ENCODE measurements at regions not wholly inside any gene's neighbourhood (a gene's known extent, or its start where the extent isn't known, plus 50 kb on each side); places are given as distances from the start of the nearest gene placed in this dataset.

GRCh38 chr11:56932572-56933220 lies 56.0 kb upstream of the OR5AK2 start:
- no peak for DNase-seq (ENCODE audit: low read depth in 3 of 3)

DNA sequence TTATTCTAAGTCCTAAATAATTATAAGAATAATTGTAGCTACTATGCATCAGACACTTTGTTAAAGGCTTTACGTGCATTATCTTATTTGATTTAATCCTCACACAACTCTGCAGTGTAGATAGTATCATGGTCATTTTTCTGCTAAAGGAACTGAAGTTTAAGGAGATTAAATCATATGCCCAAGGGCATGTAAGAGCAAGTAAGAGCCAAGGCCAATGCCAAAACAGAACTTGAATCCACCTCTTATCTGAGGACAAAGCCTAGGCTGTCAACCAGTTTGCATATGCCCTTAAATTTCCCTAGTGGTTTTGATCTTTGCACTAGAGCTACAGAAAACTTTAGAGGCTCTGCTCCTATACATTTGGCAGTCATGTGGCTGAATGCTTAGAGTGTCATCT lies 65.6 kb upstream of the OR5AK2 start:
- no peak for DNase-seq (ENCODE audit: low read depth in 3 of 3)

DNA sequence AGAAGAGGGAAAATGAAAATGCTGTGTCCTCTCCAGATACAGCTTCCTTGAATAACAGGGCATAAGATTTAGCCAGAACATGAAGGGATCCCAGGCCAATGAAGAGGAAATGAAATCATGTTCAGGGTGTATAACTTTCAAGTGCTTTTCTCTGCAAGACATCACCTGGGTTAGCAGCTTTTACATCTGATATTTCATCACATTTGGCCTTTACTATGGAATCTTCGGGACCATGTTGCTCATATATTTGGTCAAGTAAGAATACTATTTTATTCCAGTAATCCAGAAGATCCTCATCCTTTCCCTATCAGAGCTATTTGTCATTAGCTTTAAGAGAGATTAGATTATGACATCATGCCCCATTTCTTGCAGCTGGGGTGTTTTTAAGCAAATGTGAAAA lies 66.3 kb upstream of the OR5AK2 start:
- no peak for DNase-seq (ENCODE audit: low read depth in 3 of 3)

DNA sequence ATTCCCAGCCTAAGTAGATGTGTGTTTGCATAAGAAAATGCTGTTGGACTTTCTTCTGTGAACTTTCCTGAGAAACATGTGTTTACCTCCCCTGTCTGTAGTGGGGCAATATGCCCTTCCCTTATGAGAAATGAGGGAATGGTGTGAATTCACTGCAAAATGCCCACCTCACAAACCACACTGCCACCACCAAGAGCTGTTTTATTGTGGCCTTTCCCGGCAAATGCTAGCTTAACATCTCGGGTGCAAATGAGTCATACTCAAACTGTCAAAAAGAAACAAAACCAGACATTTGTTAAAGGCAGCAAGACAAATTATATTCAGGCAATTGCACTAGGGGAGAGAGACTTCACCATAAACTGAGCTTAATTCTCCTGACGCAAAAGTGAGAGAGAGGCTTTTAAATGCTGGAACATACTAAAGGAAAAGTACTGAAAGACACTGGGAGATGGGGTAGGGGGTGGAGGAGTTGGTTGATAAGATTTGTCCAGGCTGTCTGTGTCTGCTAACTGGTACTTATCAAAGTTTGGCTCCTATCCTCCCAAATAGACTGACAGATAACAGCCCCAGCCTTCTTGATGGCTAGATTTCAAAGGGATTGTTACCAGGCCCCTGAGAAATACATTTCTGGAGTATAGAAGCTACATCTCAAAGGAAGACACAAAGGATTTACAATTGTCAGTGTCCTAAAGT lies 70.9 kb upstream of the OR5AK2 start:
- no peak for DNase-seq (ENCODE audit: low read depth in 3 of 3)

- no peak for DNase-seq (ENCODE audit: low read depth in 3 of 3)
Observed at GRCh38 chr11:56916587-56916986, 72.1 kb upstream of the OR5AK2 start.

DNA sequence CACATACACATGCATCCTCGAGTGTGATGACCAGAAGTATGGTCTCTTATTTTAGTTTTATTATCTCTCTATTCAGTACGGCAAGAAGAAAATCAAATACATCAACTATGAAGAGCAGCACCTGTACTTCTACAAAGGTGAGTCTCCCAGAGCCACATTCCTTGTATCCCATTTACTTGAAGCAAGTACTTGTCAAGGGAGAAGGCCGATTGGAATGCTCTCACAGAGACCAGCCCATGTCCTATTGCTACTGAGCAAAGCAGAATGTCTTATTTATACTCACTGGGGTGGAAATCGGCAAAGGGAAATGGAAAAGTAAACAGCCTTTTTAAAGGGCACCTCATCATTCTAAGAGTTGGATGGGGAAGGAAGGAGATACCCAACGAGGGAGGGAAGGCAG lies 72.6 kb upstream of the OR5AK2 start:
- DNase-seq (ENCODE audit: low read depth in 3 of 3), result no peak

DNA sequence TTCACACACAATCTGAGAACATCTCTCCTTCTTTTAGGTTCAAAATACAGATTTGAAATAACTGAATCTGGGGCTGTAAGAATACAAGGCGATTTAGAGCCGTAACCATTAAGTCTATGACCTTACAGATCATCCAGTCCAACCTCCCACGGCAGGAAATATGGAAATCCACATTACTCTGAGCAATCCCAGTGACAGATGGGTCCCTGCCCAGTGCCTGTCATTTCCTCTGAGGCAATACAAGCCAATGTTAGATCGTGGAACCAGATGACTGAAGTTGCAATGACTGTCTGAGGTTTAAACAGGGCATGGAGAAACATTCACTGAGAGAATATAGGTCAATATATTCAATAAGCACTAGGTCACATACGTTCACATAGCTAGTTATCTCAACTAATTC lies 77.4 kb upstream of the OR5AK2 start:
- DNase-seq (ENCODE audit: low read depth in 3 of 3), result no peak

- DNase-seq (ENCODE audit: low read depth in 3 of 3), result no peak
Observed at GRCh38 chr11:56910785-56911184, 77.9 kb upstream of the OR5AK2 start.

GRCh38 chr11:56910046-56910773 lies 78.5 kb upstream of the OR5AK2 start:
- no peak for DNase-seq (ENCODE audit: low read depth in 3 of 3)

- DNase-seq (ENCODE audit: low read depth in 3 of 3), result no peak
Observed at GRCh38 chr11:56909563-56909962, 79.2 kb upstream of the OR5AK2 start.

- DNase-seq (ENCODE audit: low read depth in 3 of 3), result no peak
Observed at GRCh38 chr11:56909080-56909479, 79.6 kb upstream of the OR5AK2 start.

DNA sequence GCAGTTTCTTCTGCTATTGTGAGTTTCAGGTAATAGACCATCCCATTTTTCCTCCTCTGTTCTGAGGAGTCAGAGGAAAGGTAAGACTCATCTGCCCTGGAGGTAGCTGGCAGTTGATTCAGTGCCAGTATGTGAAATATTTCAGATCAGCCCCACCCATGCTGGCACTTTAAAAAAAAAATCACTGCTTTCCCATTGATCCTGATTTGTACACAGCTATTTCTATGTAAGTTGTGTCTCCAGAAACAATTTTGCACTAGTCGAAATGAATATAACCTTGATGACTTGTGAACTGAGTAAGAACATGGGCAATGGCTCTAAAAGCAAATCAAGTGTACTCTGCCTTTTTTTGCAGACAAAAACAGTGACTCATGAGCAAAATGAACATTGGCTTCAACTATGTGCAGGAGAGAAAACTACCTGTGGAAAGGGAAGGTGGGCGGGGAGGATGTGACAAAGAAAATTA lies 82.0 kb upstream of the OR5AK2 start:
- no peak for DNase-seq (ENCODE audit: low read depth in 3 of 3)

- no peak for DNase-seq (ENCODE audit: low read depth in 3 of 3)
Observed at GRCh38 chr11:56905936-56906335, 82.8 kb upstream of the OR5AK2 start.

DNA sequence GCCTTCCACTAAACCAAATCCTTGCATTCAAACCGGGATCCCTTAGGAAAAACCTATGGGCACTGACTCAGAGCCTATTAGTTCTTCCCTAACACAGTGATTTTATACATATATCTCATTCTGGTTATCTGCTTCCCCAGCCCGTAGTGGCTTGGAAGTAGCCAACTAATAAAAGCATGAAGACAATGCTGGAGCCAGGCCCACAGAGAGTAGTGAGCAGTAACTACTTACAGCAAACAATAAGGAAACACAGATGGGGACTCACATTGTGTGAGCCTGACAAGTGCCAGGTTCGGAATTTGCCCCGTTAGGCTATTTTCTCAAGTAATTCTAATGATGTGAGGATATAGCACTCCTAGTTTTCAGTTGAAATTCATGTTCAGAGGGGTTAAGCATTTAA lies 83.3 kb upstream of the OR5AK2 start:
- DNase-seq (ENCODE audit: low read depth in 3 of 3), result no peak

DNA sequence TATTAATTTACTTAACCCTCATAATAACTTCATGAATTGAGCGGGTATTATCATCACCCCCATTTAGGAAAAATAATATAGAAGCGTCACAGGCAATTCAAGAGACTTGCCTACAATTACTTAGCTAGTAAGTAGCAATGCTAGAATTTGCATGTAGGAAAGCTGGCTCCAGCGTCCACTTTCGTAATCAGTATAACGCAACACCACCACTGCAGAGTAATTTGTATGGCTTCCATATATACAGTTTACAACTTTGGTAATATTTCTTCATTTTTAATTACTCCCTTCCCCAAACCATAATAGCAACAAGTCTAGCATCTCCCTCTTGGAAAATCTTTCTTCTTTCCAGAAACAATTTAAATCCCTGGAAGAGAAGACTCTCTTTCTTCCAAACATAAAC lies 89.9 kb upstream of the OR5AK2 start:
- no peak for DNase-seq (ENCODE audit: low read depth in 3 of 3)

GRCh38 chr11:56890584-56891305 lies 98.0 kb upstream of the OR5AK2 start:
- DNase-seq (ENCODE audit: low read depth in 3 of 3), result no peak

- DNase-seq (ENCODE audit: low read depth in 3 of 3), result no peak
Observed at GRCh38 chr11:56889986-56890385, 98.7 kb upstream of the OR5AK2 start.

DNA sequence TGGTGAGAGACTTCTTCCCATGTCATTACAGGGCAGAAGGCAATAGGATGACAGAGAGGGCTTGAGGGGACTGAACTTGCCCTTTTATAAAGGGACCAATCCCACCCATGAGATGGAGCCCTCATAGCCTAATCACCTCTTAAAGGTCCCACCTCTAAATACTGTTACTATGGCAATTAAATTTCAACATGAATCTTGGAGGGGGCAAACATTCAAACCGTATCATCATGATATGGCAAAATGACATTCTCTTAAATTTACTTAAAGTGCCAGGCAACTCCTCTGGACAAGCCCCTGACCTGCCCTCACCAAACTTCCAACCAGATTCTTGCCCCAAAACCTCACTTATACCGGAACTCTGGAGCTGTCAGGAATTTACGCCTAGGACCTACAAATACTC lies 100.8 kb upstream of the OR5AK2 start:
- no peak for DNase-seq (ENCODE audit: low read depth in 3 of 3)

- DNase-seq (ENCODE audit: low read depth in 3 of 3), result no peak
Observed at GRCh38 chr11:56886455-56886854, 102.3 kb upstream of the OR5AK2 start.

DNA sequence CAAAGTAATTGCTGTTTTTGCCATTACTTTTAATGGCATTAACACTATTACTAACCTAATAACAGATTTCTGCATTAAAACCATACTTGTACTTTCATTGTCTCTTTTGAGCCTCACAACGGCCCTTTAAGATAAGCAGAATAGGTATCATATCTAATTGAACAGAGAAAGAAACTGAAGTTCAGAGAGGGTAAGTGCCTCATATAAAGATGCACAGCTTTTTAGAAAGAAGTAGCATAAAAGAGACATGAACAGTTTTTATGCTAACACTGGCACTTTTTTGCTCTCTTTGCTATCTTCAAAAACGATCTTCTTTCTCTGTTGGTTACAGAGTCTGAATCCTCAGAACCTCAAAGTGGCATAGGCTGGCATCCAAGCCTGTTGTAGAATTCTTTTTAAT lies 102.9 kb upstream of the OR5AK2 start:
- DNase-seq (ENCODE audit: low read depth in 3 of 3), result no peak

- DNase-seq (ENCODE audit: low read depth in 3 of 3), result no peak
Observed at GRCh38 chr11:56885177-56885576, 103.5 kb upstream of the OR5AK2 start.

DNA sequence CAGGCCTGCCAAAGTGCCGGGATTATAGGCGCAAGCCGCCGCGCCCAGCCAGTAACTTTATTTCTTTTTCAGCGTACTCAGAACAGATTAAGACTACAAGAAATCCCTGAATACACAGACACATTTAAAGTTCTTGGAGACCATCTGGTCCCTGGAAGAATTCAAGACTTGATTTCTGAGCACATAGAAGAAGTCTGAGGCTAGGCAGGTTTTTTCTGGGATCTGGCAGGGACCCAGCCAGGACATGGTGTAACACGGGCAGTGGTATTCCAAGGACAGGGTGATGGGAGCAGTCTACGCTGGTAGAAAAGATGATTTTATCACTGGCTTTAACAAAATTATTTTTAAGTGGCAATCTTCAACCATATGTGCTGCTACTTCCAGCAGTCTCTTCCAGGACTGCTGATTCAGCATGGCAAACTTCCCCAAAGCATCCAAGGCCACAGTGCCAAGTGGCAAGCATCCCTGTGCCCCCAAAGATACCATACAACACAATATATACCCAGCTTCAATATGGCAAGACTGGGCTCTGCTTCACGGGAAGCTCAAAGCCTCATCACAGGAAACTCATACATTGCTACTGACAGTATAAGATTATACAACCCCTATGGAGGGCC lies 105.2 kb upstream of the OR5AK2 start:
- DNase-seq (ENCODE audit: low read depth in 3 of 3), result no peak

All from stimulated activated CD4-positive, alpha-beta T cell treated with anti-CD3 and anti-CD28 coated beads, TNF-alpha, amount 100 ng/mL, for 48 hours (primary cell).